ENCODE measurements at regions not wholly inside any gene's neighbourhood (a gene's known extent, or its start where the extent isn't known, plus 50 kb on each side); places are given as distances from the start of the nearest gene placed in this dataset.

GRCh38 chr4:137063961-137064360 is 468.3 kb downstream of the PCDH18 start:
- no peak for DNase-seq

GRCh38 chr4:137043184-137043583 is 489.1 kb downstream of the PCDH18 start:
- no peak for DNase-seq

GRCh38 chr4:137039370-137039769 is 492.9 kb downstream of the PCDH18 start:
- no peak for DNase-seq

- no peak for DNase-seq
Observed at GRCh38 chr4:137032222-137032621, 500.1 kb downstream of the PCDH18 start.

- DNase-seq, result no peak
Observed at GRCh38 chr4:137029026-137029425, 503.3 kb downstream of the PCDH18 start.

GRCh38 chr4:137025484-137026059 is 506.7 kb downstream of the PCDH18 start:
- DNase-seq, result no peak

- DNase-seq, result no peak
Observed at GRCh38 chr4:137015426-137016409, 516.6 kb downstream of the PCDH18 start.

- no peak for DNase-seq
Observed at GRCh38 chr4:137000432-137000831, 531.9 kb downstream of the PCDH18 start.

GRCh38 chr4:136992032-136992431 is 540.3 kb downstream of the PCDH18 start:
- no peak for DNase-seq

- DNase-seq, result no peak
Observed at GRCh38 chr4:136985683-136986082, 546.6 kb downstream of the PCDH18 start.

- no peak for DNase-seq
Observed at GRCh38 chr4:136967069-136967468, 565.2 kb downstream of the PCDH18 start.

GRCh38 chr4:136965478-136965877 is 566.8 kb downstream of the PCDH18 start:
- no peak for DNase-seq

- no peak for DNase-seq
Observed at GRCh38 chr4:136962868-136963267, 569.4 kb downstream of the PCDH18 start.

GRCh38 chr4:136946307-136946907 is 585.9 kb downstream of the PCDH18 start:
- no peak for DNase-seq

- DNase-seq, result no peak
Observed at GRCh38 chr4:136939781-136940180, 592.5 kb downstream of the PCDH18 start.

- DNase-seq, result no peak
Observed at GRCh38 chr4:136935871-136936270, 596.4 kb downstream of the PCDH18 start.

- no peak for DNase-seq
Observed at GRCh38 chr4:136935305-136935704, 597.0 kb downstream of the PCDH18 start.

- DNase-seq, result no peak
Observed at GRCh38 chr4:136934601-136935000, 597.7 kb downstream of the PCDH18 start.

GRCh38 chr4:136931781-136932180 is 600.5 kb downstream of the PCDH18 start:
- no peak for DNase-seq

- no peak for DNase-seq
Observed at GRCh38 chr4:136928957-136929411, 603.3 kb downstream of the PCDH18 start.

GRCh38 chr4:136927172-136927571 is 605.1 kb downstream of the PCDH18 start:
- no peak for DNase-seq

GRCh38 chr4:136925203-136925602 is 607.1 kb downstream of the PCDH18 start:
- no peak for DNase-seq

GRCh38 chr4:136922066-136922465 is 610.2 kb downstream of the PCDH18 start:
- DNase-seq, result no peak
